ENCODE measurements at regions not wholly inside any gene's neighbourhood (a gene's known extent, or its start where the extent isn't known, plus 50 kb on each side); places are given as distances from the start of the nearest gene placed in this dataset.

DNA sequence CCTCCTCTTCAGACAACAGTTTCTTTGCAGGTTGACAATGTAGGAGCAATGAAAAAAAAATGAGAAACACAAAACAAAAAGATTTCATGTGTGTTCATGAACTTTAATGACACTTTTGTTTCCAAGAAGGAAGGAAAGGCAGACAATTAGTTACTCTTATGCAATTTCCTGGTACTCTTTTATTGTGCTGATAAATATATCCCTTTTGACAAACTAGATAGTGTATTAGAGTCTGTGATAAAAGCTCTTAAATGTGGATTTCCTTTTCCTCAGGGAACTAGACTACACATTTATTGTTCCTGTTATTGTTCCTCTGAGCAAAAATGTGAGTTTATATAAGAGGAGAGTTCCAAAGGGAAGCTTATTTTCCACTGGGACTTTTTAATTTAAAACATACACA lies 188.7 kb upstream of the NRXN1 start:
- DNase-seq (ENCODE audit: low spot score), result no peak
- intact Hi-C loops (cut with DNase I), result no loop called here

DNA sequence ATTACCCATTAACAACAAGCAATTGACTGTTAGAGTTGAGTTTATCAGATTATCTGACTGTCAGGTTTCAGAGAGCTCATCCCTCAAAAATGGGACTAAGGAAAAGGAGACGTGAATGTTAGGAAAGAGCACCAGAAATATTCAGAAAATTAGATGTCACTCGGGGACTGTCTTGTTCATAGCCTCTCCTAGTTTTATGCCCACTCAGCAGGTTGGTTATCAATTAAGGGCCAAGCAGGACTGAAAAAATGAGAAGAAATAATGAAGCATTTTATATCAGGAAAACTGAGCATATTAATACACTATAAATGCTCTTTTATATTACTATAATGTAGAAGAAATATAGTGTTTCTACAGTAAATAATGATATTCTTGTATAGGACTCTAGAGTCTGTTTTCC lies 188.1 kb upstream of the NRXN1 start:
- DNase-seq (ENCODE audit: low spot score), result no peak
- intact Hi-C loops (cut with DNase I), result no loop called here

DNA sequence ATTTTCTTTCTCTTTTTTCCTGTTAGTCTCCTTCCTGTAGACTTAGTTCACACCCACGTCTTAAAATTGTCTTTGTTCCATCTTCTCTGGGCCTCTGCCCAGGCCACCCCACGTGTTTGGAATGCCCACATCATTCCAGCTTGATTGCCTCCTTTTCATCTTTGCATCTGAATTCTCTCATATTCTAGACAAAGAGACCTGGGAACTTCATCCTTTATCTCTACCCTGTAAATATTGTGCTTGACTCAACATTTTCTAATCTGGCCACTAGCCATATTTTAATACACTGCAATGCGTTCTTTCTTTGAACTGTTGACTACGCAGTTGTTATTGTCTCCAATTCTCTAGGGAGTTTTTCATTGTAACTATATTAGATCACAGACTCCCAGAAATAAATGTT lies 187.5 kb upstream of the NRXN1 start:
- intact Hi-C loops (cut with DNase I), result no loop called here
- no peak for DNase-seq (ENCODE audit: low spot score)

DNA sequence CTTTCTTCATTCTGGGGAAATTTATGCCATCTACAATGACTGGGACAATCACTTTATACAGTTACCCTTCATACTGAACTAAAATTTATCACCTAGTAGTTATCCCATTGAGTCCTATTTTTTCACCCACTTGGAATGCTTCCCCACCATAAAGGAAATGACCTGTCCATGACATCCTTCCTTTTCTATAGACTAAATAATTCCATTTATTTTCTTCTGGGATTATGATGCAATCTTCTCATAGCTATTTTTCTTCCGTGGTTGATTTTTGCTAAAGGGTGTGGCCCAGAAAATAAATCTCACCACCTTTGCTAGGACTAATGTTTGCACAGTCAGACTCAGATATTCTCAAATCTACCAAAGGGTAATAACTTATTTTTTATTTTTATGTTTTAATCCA lies 186.1 kb upstream of the NRXN1 start:
- DNase-seq (ENCODE audit: low spot score), result no peak
- intact Hi-C loops (cut with DNase I), result no loop called here

DNA sequence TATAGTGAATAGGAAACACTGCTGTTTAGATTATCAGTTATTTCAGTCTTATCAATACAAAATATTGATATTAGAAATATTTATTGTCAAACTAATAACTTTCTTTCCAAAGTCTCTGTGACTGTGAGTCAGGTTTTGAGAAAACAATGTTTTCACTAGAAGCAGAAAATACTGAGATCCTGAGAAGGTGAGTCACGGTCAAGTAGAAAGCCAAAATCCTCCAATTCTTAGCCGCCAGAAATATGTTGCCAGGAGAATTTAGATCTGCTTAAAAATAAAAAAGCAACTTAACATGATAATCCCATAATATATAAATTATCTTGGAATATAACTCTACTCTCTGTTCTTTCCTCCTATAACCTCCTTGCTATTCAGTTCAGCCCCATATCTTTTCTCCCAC lies 181.9 kb upstream of the NRXN1 start:
- intact Hi-C loops (cut with DNase I), result no loop called here
- no peak for DNase-seq (ENCODE audit: low spot score)

DNA sequence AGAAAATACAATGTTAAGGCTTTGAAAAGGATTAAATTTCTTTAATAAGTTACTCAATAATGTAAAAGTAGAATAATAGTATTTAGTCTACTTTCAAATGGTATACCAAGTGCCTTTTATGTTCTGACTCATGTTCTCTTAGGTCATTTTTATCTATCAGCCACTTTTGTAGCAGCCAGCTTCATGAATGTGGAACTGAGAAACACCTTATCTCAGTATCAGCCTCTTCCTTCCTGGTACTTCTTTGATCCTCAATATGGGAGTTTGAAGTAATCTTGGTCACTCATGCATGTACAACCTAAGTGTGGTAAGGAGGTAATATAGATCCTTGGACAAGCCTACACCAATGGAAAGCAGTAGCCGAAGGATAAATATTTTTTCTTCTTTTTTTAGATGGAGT lies 180.4 kb upstream of the NRXN1 start:
- intact Hi-C loops (cut with DNase I), result no loop called here
- no peak for DNase-seq (ENCODE audit: low spot score)

DNA sequence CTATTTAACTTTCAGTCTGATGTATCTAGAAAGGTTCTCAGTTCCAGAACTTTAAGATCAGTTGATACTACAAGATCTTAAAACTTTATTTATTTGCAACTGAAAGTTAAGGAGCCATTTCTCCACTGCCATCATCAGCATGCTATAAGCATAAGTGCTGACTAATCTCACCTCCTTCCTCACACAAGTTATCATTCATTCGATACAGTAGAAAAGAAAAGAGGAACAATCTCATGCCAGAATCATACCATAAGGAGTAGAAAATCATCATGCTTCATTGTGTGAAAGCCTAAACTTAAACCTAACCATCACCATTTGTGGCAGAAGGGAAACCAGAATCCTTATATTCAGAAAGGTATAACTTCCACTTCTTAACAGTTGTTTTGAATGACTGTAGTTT lies 176.6 kb upstream of the NRXN1 start:
- intact Hi-C loops (cut with DNase I), result no loop called here
- no peak for DNase-seq (ENCODE audit: low spot score)

DNA sequence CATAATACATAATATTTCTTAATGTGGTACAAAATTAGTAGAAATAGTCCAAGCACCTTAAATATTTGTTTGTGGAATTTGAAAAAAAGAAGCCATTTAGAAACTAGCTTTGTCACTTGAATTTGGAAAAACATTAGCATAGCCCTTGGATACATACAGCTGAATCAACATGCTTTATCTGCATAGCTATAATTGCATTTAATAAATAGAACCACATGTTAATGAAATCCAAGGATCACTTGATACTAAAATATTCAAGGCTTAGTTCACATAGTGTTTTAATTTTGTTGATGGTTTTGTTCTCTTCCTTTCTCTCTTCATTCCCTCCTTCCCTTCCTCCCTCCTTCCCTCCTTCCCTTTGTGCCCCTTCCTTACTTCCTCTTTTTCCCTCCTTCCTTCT lies 169.4 kb upstream of the NRXN1 start:
- DNase-seq (ENCODE audit: low spot score), result no peak
- intact Hi-C loops (cut with DNase I), result no loop called here

DNA sequence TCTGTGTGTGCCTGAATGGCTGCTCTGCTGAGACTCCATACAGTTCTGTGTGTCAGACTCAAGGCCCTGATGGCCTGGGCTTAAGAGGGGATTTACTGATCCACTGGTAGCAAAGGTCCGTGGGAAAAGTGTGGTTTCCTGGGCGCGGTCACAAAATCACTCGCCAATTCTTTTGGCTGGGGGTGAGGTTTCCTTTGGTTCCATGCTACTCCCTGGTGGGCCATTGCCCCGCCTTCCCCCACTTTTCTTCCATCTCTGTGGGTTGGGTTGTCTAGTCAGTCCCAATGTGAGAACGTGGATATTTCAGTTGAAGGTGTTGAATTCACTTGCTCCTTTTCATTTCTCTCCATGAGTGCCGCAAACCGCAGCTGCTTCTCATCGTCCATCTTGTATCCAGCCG lies 162.7 kb upstream of the NRXN1 start:
- intact Hi-C loops (cut with DNase I), result no loop called here
- DNase-seq (ENCODE audit: low spot score), result peak; percentile 57

DNA sequence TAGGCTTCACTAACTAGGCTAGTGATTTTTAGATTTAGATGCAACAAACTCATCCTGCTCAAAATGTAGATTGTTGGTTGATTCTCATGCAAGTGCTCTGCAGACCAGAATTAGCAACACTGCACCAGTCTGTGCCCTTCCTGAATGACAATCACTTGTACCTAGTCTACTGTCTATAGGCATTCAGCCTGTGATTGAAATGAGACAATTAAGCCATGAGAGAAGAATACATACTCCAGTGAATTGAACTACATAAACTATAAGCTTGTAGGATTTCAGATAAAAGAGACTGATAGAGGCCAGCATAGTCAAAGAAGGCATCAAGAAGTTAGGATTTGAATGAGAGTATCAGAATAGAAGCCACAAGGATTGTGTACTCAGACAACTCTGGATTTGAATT lies 138.3 kb upstream of the NRXN1 start:
- DNase-seq (ENCODE audit: low spot score), result no peak
- intact Hi-C loops (cut with DNase I), result no loop called here

DNA sequence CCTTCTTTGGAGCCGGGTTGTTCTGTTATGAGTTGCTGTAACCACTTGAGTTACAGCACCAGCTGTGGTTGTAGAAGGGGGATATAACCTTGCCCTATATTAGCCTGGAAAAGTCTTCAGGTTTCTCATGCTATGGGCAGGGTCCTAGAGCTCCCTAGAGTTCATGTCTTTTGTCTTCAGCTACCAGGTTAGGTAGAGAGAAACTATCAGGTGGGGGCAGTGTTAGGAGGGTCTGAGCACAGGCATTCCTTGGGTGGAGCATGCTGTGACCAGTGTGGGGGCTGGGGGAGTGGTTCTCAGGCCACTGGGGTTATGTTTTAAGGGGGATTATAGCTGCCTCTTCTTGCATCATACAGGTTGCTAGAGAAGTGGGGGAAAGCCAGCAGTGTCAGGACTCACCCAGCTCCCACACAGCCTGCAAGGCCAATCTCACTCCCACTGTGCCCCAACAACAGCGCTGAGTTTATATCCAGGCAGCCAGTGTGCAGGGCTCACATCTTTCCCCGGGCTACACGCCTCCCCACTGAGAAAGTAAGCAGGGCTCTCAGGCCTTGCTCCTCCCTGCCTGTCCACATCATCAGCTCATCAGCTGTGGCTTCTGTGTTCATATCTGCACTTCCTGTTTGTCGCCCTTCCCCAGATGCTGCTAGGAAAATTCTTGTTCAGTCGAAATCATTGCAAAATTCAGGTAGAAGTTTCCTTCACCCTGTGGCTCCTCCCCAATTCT lies 133.8 kb upstream of the NRXN1 start:
- no peak for DNase-seq (ENCODE audit: low spot score)
- intact Hi-C loops (cut with DNase I), result no loop called here

DNA sequence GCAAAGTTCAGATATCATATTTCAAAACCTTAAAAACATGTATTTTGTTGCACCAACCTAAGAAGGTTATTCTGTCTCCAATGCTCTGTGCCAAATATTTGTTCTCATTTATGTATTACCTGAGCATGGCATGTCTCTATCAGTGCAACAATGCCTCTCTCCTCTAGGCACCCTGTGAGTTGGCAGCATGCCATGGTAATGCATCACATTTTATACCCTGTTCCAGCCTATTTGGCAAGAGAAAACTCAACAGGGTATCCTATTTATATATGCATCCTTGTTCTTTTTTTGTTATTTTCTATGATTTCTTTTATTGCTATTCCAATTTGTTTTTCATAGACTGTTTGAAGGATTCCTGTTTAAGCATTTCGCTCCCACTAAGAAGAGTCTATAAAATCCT lies 126.3 kb upstream of the NRXN1 start:
- DNase-seq (ENCODE audit: low spot score), result no peak
- intact Hi-C loops (cut with DNase I), result no loop called here

DNA sequence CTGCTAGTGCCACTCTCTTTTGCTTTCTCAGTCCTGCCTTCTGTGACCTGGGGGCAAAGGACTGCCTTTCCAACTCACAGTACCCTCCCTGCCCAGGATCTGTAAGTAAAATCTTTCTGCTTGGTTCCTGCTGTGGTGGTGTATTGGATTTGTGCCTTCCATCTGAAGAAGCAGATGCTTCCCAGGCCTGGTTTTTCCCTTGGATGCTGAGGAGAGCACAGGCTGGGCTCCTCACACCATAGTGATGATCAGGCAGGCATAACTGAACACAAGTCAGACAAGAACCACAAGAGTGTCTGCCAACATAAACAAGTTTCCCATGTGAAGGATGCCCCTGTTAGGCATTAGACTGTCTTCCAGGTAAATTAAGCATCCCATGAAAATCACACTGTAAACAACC lies 121.3 kb upstream of the NRXN1 start:
- no peak for DNase-seq (ENCODE audit: low spot score)
- intact Hi-C loops (cut with DNase I), result no loop called here

DNA sequence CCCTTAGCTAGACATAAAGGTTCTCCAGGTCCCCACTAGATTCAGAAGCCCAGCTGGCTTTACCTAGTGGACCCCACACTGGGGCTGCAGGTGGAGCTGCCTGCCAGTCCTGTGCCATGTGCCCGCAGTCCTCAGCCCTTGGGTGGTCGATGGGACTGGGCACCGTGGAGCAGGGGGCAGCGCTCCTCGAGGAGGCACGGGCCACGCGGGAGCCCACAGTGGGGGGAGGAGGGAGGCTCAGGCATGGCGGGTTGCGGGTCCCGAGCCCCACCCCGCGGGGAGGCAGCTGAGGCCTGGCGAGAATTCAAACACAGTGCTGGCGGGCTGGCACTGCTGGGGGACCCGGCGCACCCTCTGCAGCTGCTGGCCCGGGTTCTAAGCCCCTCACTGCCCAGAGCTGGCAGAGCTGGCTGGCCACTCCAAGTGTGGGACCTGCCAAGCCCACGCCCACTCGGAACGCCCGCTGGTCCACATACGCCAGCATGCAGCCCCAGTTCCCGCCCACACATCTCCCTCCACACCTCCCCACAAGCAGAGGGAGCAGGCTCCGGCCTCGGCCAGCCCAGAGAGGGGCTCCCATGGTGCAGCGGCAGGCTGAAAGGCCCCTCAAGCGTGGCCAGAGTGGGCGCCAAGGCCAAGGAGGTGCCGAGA lies 119.7 kb upstream of the NRXN1 start:
- peak; percentile 76 for DNase-seq (ENCODE audit: low spot score)
- intact Hi-C loops (cut with DNase I), result no loop called here

DNA sequence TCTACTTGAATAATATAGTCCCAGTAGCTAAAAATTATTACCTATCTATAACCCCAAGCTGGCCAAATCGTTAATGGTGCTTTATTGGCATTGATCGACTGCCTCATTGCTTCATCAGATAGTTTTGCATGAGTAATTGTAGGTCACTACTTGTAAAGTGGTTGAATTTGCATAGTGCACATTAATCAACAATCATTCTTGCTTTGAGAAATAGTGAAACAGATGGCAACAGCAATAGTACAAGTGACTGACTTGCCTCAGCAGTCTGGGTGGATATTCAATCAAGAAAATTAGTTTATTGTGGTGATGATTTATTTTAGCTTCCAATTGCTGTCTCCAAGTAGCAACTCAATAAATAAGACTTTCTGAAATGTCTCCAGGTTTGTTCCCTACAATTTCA lies 117.8 kb upstream of the NRXN1 start:
- intact Hi-C loops (cut with DNase I), result no loop called here
- DNase-seq (ENCODE audit: low spot score), result no peak

DNA sequence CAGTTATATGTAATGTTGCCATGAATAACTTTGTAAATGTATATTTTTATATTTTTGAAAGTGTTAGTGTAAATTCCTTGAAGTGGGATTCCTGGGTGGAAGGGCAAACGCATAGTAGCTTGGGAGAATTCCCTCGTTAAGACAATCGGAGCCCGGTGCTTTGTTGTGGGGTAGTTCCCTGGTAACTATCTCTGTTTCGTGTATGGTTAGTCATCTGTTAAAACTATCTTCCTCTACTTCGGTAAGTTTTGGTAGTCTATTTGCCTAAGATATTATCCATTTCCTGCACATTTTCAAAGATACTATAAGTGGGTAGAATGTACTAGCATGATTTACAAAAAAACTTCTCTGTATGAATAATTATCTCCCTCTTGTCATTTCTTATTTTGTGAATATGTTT lies 113.8 kb upstream of the NRXN1 start:
- intact Hi-C loops (cut with DNase I), result no loop called here
- no peak for DNase-seq (ENCODE audit: low spot score)

DNA sequence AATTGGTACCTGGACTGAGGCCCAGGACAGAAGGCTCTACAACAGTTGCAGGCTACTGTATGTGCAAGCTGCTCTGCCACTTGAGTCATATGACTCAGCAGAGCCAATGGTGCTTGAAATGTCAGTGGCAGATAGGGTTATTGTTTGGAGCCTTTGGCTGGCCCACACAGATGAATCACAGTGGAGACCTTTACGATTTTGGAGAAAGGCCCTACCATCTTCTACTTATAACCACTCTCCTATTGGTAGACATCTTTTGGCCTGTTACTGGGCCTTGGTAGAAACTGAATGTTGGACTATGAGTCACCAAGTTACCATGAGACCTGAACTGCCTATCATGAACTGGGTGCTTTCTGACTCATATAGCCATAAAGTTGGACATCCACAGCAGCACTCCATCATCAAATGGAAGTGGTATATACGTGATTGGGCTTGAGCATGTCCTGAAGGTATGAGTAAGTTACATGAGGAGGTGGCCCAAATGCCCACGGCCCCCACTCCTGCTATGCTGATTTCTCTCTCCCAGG lies 88.9 kb upstream of the NRXN1 start:
- intact Hi-C loops (cut with DNase I), result no loop called here

DNA sequence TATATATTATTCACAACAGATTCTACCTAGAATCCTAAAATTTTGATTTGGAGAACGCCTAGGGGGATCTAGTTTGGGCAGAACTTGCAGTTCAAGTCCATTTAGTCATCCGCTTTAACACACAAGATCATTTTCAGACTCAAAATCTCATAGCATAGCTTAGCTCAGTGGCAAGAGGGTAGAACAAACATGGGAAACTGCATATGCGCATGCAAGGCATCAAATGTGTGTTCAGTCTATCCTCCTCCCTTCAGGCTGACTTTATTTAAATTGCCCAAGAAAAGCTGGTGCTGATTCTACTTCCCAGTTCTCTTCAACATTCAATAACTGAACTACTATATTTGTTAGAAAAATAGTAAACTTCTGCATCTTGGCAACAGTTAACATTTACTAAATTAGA lies 79.6 kb upstream of the NRXN1 start:
- intact Hi-C loops (cut with DNase I), result no loop called here
- no peak for DNase-seq (ENCODE audit: low spot score)

More for the DNA sequence above, 88.9 kb upstream of the NRXN1 start:
- no peak for DNase-seq (ENCODE audit: low spot score)

DNA sequence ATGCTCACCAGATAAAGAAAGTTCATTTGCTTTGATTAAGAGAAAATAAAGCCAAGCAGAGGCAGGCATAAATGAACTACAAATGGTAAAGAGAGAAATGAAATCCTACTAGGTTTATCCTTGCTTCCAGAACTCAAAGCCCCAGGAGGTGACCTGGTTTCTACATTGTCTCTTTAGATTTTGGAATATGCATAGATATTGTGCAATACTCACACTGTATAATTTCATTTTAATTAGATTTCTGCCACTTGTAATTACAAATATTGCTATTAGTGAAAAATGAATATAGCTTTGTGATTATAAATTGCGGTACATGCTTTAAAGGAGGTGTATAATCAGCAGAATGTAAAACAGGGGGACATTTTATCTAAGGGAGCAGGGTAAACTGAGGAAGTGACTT lies 76.9 kb upstream of the NRXN1 start:
- no peak for DNase-seq (ENCODE audit: low spot score)
- intact Hi-C loops (cut with DNase I), result no loop called here

DNA sequence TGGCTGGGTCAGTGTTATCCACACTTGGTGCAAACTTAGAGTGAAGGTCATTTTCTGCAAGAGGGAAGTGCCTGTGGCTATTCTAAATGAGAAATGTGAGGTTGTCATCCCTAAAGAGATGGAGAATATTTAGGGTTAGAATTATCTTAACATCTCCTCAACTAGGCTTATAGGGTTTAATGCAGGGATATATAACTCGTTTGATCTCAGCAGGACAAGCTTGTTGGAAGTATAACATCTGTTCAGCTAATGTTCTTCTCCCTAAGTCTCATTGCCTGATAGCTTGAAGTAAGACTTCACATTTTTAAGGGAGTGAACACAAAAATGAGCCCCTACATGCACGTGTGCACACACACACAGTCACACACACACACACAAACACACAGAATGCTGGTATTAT lies 75.9 kb upstream of the NRXN1 start:
- intact Hi-C loops (cut with DNase I), result no loop called here
- DNase-seq (ENCODE audit: low spot score), result no peak

DNA sequence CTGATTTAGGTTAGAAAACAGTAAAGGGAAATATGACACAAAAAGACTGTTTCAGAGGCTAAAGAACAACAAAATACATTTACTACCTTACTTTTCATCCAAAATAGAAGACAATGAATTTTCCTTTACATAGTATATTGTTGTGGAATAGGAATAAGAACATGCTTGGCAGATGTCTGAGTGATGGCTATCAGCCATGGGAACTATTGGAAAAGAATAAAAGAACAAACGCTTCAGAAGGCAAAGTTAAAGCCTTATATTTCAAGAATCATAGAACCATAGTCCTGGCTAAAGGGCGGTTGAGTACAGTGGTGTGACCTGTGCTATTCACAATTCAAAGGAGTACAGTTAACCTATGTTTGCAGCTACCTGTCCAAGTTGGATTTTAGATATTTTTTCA lies 73.9 kb upstream of the NRXN1 start:
- intact Hi-C loops (cut with DNase I), result no loop called here

More for the DNA sequence above, 73.9 kb upstream of the NRXN1 start:
- no peak for DNase-seq (ENCODE audit: low spot score)

Data from posterior vena cava (tissue), 2 donors.